Thyroid gland (tissue), 4 donors: ENCODE measurements at regions not wholly inside any gene's neighbourhood (a gene's known extent, or its start where the extent isn't known, plus 50 kb on each side); places are given as distances from the start of the nearest gene placed in this dataset.

ENCODE experiments used
- POLR2A ChIP-seq, 2 donors: fragments of 450-650 bp; IDR thresholded peaks; one replicate each; pipeline ENCODE4 v1.6.1; 2017; ENCODE audit warnings: antibody characterized with exemption in 2 of 2, mild to moderate bottlenecking in 2 of 2, moderate library complexity in 1 of 2
- TF ChIP-seq, protein P1 (sequence below), 6 experiments: fragments of 200-600 bp in 3 of 6; fragments of 450-650 bp in 3 of 6; sonication (generic) in 3 of 6; IDR thresholded peaks; one replicate each; pipeline ENCODE4 v1.5.1; 2016 to 2019; ENCODE audit warnings: antibody characterized with exemption in 6 of 6, mild to moderate bottlenecking in 2 of 6, inconsistent platforms in 1 of 6, moderate library complexity in 1 of 6

GRCh38 chr12:132432126-132432705, 57.7 kb upstream of the FBRSL1 start:
- TF ChIP-seq, protein P1, sequence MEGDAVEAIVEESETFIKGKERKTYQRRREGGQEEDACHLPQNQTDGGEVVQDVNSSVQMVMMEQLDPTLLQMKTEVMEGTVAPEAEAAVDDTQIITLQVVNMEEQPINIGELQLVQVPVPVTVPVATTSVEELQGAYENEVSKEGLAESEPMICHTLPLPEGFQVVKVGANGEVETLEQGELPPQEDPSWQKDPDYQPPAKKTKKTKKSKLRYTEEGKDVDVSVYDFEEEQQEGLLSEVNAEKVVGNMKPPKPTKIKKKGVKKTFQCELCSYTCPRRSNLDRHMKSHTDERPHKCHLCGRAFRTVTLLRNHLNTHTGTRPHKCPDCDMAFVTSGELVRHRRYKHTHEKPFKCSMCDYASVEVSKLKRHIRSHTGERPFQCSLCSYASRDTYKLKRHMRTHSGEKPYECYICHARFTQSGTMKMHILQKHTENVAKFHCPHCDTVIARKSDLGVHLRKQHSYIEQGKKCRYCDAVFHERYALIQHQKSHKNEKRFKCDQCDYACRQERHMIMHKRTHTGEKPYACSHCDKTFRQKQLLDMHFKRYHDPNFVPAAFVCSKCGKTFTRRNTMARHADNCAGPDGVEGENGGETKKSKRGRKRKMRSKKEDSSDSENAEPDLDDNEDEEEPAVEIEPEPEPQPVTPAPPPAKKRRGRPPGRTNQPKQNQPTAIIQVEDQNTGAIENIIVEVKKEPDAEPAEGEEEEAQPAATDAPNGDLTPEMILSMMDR (IDR thresholded peaks at IDR 0.05) = no peak
- TF ChIP-seq POLR2A (IDR thresholded peaks at IDR 0.05) = no peak
